ENCODE measurements at regions not wholly inside any gene's neighbourhood (a gene's known extent, or its start where the extent isn't known, plus 50 kb on each side); places are given as distances from the start of the nearest gene placed in this dataset.

DNA sequence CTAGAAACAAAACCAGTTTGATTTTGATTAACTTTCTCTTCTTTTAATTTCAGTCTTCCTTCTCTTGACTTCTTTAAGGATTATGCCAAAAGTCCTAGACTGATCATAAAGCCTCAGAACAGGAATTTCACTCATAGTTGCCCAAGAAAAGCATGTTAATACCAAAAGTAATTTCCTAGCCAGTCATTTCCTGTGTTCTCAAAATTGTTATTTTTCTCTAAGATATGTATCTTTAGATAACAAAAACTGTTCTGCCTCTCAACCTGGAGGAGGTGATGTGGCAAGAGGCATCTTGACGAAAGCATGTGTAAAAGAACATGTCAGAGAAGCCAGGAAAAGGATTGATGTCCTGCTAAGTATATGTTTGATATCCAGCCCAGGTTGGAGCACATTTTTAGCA is 78.0 kb upstream of the IPO9 start:
- TF ChIP-seq POLR2A (IDR thresholded peaks at IDR 0.05), result no peak
- TF ChIP-seq, protein P1, sequence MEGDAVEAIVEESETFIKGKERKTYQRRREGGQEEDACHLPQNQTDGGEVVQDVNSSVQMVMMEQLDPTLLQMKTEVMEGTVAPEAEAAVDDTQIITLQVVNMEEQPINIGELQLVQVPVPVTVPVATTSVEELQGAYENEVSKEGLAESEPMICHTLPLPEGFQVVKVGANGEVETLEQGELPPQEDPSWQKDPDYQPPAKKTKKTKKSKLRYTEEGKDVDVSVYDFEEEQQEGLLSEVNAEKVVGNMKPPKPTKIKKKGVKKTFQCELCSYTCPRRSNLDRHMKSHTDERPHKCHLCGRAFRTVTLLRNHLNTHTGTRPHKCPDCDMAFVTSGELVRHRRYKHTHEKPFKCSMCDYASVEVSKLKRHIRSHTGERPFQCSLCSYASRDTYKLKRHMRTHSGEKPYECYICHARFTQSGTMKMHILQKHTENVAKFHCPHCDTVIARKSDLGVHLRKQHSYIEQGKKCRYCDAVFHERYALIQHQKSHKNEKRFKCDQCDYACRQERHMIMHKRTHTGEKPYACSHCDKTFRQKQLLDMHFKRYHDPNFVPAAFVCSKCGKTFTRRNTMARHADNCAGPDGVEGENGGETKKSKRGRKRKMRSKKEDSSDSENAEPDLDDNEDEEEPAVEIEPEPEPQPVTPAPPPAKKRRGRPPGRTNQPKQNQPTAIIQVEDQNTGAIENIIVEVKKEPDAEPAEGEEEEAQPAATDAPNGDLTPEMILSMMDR (IDR thresholded peaks at IDR 0.05), result no peak
